Smooth muscle cell of the brain vasculature (primary cell): ENCODE measurements at regions not wholly inside any gene's neighbourhood (a gene's known extent, or its start where the extent isn't known, plus 50 kb on each side); places are given as distances from the start of the nearest gene placed in this dataset.

Experiments
- DNase-seq: peaks from one replicate; pipeline ENCODE4 v3.0.0-alpha.2; 2012; ENCODE audit warnings: low read depth, low spot score

DNA sequence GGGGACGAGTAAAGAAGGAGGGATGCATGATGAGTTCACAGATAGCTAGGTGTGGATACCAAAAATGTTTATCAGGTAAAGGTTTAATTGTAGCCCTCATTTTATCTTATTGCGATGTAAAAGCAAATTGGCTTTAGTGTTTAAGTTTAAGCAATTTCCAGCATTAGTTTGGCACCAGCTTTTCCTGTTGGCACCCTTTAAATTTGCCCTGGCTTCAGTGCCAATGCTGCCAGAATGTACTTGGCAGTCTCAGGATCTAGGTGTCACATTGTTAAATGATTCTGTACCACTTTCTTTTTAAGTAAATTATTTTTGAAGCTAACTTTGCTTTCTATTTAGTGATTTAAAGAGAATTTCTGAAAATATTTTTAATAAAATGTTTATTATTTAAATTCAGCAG, 681.8 kb downstream of the PCDH18 start:
- DNase-seq = no peak

DNA sequence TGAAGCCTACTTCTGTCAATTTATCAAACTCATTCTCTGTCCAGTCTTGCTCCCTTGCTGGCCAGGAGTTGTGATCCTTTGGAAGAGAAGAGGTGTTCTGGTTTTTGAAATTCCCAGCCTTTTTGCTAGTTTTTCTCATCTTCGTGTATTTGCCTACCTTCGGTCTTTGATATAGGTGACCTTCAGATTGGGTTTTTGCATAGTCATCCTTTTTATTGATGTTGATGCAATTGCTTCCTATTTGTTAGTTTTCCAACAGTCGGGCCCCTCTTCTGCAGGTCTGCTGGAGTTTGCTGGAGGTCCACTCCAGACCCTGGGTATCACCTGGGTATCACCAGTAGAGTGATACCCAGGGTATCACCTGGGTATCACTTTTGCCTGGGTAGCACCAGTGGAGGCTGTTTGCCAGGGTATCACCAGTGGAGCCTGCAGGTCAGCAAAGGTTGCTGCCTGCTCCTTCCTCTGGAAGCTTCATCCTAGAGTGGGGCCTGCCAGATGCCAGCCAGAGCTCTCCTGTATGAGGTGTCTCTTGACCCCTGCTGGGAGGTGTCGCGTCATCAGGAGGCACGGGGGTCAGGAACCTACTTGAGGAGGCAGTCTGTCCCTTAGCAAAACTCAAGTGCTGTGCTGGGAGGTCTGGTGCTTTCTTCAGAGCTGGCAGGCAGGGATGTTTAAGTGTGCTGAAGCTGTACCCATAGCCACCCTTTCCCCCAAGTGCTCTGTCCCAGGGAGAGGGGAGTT, 684.2 kb downstream of the PCDH18 start:
- no peak for DNase-seq

DNA sequence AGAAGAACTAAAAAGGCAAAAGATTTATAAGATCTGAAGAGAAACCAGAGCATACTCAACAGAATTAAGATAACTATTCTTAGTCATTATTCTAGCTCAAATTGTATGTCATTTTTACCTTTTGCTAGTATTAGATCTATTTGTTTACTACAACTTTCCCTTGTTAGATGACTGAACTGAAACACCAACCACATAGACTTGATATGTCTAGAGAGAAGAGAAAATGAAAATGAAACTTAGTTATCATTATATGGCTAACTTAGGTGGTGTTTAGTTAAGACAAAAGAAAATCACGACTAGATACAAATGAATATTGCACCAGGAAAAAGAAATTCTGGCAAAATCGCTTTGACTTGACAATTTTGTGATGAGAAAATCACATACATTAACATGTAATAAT, 690.8 kb downstream of the PCDH18 start:
- no peak for DNase-seq

DNA sequence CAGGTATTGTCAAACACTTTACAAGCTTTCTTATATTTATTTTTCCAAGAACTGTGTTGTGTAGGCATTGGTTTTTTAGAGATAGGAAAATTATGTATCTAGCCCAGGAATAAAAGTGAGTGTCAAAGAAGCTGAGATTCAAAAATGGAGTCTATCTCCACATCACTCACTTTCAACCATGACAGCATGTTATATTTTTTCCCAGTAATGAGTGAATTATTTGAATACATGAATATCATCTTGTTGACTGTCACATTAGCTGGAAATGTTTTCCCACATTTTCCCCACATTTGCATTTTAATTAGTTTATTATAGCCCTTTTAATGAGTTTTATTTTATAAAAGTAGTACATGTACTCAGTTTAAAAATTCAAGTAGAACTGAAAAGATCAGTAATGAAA, 693.7 kb downstream of the PCDH18 start:
- DNase-seq = no peak

DNA sequence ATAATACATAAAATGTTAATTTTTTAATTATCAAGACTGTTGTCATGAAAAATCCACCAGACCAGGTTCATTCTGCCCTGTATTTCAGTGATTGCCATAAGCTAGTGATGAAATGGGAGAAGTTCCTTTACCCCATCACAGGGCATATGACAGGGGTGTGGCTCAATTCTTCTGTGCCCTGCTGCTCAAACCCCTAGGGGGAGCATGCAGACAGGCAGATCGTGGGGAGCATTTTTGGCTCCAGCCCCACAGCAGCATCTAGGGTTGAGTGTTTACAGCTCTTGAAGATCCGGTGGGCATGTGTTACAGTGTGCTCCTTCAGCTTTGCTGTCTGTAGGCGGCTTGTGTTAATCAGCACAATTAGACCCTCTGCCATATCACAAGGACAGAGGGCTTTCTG, 700.7 kb downstream of the PCDH18 start:
- no peak for DNase-seq

DNA sequence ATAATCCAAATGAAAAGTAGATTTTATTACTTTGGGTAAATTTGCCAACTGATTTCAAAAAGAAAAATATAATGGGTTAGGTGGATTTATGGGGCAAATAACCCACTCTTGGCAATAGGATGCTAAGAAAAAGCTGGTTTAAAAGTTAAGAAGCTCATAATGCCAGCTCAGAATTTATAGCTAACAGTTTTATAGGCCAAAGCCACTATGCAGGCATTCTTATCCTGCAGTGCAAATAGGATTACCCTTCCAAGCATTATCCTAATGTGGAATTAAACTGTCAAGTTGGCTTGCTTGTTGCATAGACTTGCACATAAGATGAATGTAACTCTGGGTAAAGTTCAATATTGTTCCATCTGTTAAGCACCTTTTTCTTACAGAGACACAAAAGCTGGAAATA, 703.0 kb downstream of the PCDH18 start:
- no peak for DNase-seq

DNA sequence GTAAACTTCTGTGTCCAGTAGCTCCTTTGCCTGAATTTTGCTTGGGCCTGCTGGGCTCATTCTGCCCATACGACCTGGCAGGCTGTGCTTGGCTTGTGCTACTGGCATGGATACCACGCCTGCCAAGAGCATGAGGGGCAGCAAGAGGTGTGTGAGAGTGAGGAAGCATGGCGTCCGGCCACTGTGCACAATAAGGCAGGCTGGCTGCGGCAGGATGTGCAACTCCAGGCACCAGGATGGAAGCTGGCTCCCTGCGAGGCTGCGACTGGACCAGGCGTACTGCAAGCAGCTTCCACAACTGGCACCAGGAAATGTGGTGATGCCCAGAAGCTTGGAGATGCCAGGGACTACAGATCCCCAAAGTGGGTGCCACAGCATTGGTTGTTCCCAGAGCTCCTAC, 709.3 kb downstream of the PCDH18 start:
- DNase-seq = no peak

DNA sequence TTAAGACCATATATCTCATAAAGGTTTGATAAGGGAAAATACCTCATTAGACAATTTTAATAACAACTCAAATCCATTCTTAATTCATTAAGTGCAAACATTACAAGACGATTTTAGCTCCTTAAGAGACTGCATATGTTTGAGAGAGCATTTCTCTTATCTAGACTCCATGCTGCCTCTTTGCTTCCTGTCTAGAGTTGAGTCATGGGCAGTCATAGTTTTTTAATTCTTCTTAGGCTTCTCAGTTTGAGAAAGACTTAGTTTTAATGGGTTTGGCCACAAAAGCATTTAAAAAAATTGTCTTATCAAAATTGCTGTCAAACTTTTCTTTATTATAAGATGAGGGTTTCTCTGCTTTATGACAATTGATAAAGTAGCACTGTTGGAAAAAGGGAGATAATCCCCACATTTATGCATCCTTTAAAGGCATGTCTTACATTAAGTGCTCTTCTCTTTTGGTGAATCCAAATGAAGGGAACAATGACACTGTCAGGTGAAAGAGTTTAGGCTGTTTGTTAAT, 713.4 kb downstream of the PCDH18 start:
- DNase-seq = no peak

DNA sequence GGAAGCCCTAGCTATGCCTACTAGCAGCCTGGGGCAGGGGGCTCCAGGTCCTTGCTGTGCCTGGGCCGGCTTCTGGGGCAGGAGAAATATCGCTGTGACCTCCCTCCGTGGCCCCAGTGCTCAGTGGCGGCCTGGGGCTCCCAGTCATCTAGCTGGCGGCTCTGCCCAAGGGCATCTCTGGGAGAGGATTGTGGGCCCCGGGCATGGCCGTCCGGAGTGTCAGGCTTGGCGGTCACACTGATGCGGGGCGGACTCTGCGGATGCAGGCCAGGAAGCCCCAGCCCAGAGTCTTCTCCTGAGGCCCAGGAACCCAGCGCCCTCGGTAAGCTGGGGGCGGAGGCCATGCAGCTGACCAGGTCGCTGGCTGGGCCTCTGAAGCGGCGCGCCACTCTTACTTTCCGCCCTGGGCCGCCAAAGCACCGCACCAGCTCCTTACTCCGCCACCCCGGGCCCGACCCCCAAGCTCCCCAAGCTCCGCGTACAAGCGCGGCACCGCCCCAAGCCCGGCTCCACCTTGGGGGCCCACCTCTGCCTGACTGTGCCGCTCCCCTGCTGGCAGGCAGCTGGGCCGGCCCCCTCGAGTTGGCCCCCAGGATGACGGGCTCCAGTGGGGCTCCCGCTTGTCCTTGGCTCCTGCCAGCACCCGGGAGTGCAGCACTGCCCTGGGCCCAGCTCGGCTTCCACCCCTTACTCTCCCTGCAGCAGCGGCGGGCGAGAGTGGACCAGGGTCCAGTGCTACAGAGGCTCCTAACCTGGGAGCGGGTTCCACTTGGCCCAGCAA, 720.0 kb downstream of the PCDH18 start:
- no peak for DNase-seq

DNA sequence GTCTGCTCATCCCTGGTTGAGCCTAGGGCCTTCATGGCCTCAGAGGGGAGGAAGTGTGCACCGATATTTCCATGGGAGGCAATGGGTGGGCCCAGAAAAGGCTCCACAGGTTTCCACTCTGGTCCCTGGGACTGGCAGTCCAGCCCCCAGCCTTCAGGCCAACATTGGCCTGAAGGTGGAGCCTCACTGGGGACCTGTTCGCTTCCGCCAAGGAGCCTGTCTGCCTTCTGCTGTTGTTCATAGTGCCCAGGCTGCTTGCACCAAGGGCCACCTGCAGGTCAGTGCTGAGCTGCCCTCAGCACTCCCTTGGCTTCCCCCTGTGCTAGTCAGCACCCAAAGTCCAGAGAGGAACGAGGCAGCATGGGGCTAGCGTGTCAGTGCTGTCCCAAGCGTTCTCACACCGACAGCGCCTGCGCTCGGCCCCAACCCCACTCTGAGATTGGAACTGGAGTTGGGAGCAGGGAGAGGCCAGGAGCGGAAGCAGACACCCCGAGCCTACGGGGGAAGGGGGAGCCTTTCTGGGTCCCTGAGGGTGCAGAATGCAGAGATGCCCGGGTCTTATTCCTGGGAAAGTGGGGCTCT, 720.7 kb downstream of the PCDH18 start:
- no peak for DNase-seq

DNA sequence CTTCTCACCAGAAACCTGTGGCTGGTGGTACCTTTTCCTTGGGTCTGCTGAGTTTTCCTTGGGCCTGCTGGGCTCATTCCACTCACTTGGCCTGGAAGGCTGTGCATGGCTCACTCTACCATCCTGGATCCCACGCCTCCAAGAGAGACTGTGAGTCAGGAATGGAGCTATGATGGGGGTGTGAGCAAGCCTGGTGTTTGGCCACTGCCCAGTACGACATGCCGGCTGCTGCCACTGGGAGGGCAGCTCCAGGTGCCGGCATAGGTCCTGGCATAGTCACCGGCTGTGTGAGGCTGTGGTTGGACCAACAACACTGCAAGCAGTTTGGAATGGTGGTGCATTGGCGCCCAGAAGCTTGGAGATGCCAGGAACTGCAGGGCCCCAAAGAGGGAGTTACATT, 721.7 kb downstream of the PCDH18 start:
- DNase-seq = no peak

DNA sequence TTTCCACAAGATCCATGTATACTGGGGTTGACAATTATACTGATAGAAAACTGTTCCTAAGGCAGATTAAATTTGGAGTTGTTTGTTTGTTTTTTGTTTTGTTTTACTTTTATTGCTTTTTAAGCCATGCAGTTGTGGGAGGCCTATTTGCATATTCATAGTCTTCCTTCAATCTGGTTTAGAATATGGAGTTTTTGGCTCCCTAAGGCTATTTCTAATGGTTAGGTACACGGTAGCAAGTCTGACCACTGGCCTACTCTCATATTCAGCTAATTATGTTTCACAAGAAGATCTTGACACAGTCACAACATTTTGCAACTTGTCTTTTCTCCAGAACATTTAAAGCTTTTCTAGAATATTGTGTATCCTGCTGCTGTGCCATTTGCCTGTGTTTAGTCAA, 725.5 kb downstream of the PCDH18 start:
- no peak for DNase-seq

DNA sequence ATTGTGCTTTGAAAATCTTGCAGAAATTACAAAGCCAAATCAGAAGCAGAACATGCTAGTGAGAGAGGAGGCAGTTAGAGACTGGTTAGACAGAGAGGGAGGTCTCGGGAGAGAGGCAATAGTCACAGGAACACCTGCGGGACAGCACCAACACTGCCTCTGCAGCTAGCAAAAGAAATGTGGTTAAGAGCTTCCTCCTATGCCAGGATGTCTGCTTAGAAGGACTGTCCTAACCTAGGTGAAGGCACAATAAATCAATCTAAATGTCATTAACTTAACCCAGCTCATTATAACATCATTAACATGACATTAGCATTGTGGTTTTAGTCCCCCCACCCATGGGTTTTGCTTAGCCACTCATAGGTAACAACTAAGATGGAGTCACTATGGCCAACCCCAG, 726.7 kb downstream of the PCDH18 start:
- no peak for DNase-seq

DNA sequence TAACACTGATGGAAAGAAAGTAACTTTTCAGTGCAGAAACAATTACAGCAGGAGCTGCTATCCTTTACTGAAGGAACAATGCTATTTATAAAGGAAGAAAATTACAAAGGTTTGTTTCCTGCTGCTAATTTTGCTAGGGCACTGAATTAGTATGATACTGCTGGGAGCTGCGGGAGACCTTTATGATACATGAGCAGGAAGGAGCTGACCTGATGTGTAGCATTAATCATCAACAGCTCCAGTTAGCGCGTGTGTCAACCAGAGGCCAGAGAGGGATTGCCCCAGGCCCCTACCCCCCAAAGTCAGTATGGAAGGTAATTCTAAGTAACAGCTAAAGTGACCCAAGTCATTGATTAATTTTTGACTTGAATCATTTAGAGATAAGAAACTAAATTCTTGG, 728.9 kb downstream of the PCDH18 start:
- DNase-seq = no peak

DNA sequence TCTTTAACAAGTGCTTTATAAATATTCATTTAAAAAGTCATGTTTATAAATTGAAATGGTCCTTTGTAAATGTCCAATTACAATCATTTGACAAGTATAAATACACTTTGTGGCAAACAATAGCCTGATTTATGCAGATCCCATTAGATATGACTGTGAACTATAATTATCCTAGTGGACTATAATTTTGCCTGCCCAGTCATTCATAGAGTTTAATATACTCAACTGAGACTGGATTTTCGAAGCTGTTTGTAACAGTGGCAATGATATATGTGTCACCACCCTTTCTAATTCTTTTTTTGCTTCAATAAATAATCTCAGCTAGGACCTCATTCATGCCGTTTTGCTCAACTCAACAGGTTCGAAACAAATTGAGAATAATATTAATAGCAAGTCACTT, 732.0 kb downstream of the PCDH18 start:
- DNase-seq = no peak

DNA sequence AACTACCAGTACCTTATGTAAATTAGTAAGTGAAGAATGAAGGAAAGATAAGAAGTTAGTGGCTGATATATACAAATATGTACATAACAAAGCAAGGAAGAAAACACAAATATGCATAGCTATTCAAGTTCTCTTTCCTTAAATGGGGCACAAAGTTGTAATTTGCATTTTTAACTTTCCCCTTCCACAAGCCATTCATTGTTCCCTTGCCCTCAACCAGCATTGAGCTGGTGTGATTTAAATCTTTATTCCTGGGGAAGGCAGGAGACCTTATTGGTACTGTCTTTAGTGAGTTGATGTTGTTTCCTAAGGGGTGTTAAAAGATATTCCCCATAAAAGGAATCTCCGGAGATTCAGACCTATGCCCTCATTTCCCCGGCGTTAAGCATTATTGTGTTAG, 735.3 kb downstream of the PCDH18 start:
- DNase-seq = no peak

DNA sequence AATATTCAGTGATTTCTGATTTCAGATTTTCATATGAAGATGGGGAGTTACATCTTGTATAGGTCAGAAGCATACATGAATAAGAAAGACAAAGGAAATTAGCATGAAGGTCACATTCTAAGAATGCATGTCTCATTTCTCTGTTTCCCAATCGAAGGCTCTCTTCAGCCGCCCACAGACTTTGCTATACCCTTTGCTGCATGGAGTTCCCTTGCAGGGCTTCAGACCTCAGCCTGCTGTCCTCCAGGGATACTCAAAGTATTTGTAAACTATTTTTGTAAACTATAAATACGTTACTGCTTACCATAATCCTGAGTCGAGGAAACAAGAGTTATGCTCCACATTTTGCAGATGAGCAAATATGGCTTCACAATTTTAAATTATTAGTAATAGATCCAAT, 738.4 kb downstream of the PCDH18 start:
- DNase-seq = no peak

DNA sequence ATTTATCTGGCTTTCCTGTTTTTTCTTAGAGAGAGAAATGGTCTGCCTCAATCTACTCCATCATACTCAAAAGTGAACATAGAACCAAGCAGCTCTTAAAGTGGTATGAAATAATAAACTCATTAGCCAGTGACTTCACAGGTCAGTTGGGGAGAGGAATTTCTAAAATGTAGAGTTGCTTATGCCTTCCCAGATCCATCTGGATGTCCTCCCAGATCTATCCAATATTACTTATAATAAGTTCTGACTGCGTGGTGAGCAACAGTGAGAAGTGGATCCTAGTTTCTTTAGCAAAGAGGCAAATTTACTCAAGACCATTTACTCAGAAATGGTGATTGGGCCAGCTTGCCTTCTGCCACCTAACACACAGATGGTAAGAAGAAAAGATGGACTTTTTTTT, 748.0 kb downstream of the PCDH18 start:
- DNase-seq = no peak

DNA sequence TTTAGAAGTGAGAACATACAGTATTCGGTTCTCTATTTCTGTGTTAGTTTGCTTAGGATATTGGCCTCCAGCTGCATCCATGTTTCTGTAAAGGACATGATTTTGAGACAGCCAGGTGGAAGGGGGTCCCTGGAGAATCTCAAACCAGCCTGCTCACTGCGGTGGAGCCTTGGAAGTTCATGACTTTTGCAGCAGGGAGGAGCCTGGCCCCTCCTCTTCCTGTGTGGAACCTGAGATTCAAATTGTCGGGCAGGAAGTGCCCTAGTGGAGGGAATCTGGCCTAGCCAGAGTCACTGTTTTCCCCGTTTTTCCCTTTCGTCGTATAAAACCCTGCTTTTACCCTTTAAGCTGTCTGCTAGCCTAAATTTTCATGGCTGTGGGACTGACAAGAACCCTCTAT, 762.6 kb downstream of the PCDH18 start:
- DNase-seq = no peak

DNA sequence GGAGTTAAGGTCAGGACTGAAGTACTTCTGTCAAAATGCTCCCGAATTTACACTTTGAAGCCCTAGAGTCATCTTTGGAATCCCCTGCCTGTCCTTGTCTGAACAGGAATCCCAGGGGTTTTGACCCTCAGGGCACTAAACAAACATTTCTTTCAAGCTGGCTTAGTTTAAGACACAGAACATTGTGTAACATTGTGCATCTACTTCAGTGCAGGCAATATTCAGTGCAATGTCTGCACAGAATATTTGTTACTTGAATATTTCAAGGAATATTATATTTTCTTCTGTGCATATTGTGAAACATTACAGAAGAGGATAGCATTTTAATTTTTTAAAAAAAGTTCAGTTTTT, 763.4 kb downstream of the PCDH18 start:
- DNase-seq = no peak

DNA sequence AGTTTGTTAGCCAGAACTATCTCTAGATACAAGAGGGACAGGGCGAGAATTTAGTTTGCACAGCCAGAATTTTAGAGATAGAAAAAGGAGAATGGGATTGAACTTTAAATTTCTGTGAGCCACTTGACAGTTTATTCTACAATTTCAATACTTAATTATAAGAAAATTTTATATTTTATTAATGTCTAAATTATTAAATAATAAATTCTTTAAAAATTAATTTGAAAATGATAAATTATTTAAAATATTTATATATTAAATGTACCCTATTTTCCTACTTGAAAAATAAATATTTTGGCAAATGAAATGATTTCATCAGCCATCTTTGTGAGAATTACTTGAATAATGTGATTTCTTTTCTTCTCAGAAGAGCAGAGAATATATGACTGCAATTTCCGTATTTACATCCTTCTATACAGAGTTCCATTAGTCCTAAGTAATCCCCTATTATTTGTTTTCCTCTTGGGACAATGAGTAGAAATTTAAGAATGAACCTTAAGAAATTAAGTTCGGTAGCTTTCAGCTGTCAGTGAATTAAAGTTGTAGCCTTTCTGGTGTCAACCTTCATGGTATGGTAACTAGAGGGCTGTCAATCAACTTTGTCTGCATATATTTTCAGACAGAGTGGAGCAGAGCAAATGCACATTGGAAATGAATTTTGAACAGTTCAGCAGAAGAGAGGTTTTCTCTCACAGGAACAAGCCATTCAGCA, 763.9 kb downstream of the PCDH18 start:
- DNase-seq = no peak

DNA sequence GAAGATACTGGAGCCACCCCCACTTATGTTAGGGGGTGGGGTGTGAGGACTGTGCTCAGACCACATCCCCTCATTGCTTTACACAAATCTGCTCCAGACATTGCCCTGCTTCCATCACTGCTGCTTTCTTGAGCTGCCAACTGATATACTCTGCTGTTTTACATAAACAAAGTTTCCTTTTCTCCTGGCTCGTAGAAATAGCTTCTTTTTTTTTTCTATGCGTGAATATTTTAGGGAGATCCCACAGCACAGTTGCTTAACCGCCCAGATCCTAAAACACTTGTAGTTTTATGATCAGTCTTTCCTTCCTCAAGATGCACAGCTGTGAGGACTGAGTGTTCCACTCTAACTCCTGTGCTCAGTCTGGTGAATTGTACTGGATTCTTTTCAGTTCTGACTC, 768.4 kb downstream of the PCDH18 start:
- no peak for DNase-seq
